ENCODE measurements at regions not wholly inside any gene's neighbourhood (a gene's known extent, or its start where the extent isn't known, plus 50 kb on each side); places are given as distances from the start of the nearest gene placed in this dataset.

GRCh38 chr3:28680050-28680449 is 331.4 kb upstream of the AZI2 start:
- intact Hi-C loops (cut with DNase I; ENCODE audit: low total_unique reads): no loop called here
- Histone ChIP-seq H3K4me3 (no peak overlapping the region), H3K9me3 (no peaks in the 10 kb centered on the region), H3K27me3 (no peaks in the 10 kb centered on the region), H3K4me1 (peaks cover 0 to 3% of the 10 kb centered on the region in 2 donors), H3K36me3 (no peaks in the 10 kb centered on the region), H3K27ac (no peak overlapping the region)
- TF ChIP-seq POLR2A (IDR thresholded peaks at IDR 0.05) (no peak), CTCF (IDR thresholded peaks at IDR 0.05 in 4 of 5, conservative IDR thresholded peaks at IDR 0.05 in 1 of 5) (no peak)
- ATAC-seq: no peak
- DNase-seq: no peak
- in situ Hi-C loops (cut with MboI; ENCODE audit: low sequenced_read_pairs in 4 of 4): no loop called here

- Histone ChIP-seq H3K27ac (no peak overlapping the region), H3K4me3 (no peak overlapping the region), H3K4me1 (peaks cover 0 to 3% of the 10 kb centered on the region in 2 donors), H3K36me3 (no peaks in the 10 kb centered on the region), H3K9me3 (no peaks in the 10 kb centered on the region), H3K27me3 (no peaks in the 10 kb centered on the region)
- no peak for ATAC-seq
- TF ChIP-seq CTCF (IDR thresholded peaks at IDR 0.05 in 4 of 5, conservative IDR thresholded peaks at IDR 0.05 in 1 of 5) (no peak), POLR2A (IDR thresholded peaks at IDR 0.05) (no peak)
- in situ Hi-C loops (cut with MboI; ENCODE audit: low sequenced_read_pairs in 4 of 4) (no loop called here), intact Hi-C loops (cut with DNase I; ENCODE audit: low total_unique reads) (no loop called here)
- DNase-seq: no peak
These were observed 333.5 kb upstream of the AZI2 start for GRCh38 chr3:28682121-28682520.

- ATAC-seq: no peak
- H3K9me3 ChIP-seq: no peaks in the 10 kb centered on the region
- TF ChIP-seq CTCF (IDR thresholded peaks at IDR 0.05 in 4 of 5, conservative IDR thresholded peaks at IDR 0.05 in 1 of 5) (no peak), POLR2A (IDR thresholded peaks at IDR 0.05) (no peak)
- DNase-seq: no peak
- no peak overlapping the region for H3K4me3 ChIP-seq
- no peaks in the 10 kb centered on the region for H3K36me3 ChIP-seq
- H3K27me3 ChIP-seq: no peaks in the 10 kb centered on the region
- in situ Hi-C loops (cut with MboI; ENCODE audit: low sequenced_read_pairs in 4 of 4) (no loop called here), intact Hi-C loops (cut with DNase I; ENCODE audit: low total_unique reads) (no loop called here)
- no peaks in the 10 kb centered on the region for H3K4me1 ChIP-seq
- no peak overlapping the region for H3K27ac ChIP-seq
These were observed 341.6 kb upstream of the AZI2 start for GRCh38 chr3:28690176-28690575.

- no peak for TF ChIP-seq CTCF (IDR thresholded peaks at IDR 0.05 in 4 of 5, conservative IDR thresholded peaks at IDR 0.05 in 1 of 5)
- no peak for TF ChIP-seq POLR2A (IDR thresholded peaks at IDR 0.05)
- in situ Hi-C loops (cut with MboI; ENCODE audit: low sequenced_read_pairs in 4 of 4) (no loop called here), intact Hi-C loops (cut with DNase I; ENCODE audit: low total_unique reads) (no loop called here)
- no peak overlapping the region for H3K27ac ChIP-seq
- peaks cover 0 to 2% of the 10 kb centered on the region in 2 donors for H3K4me1 ChIP-seq
- DNase-seq (no peak), ATAC-seq (no peak)
- no peaks in the 10 kb centered on the region for H3K9me3 ChIP-seq
- H3K27me3 ChIP-seq: no peaks in the 10 kb centered on the region
- no peaks in the 10 kb centered on the region for H3K36me3 ChIP-seq
- H3K4me3 ChIP-seq: no peak overlapping the region
These were observed 350.1 kb upstream of the AZI2 start for GRCh38 chr3:28698706-28699105.

GRCh38 chr3:28699283-28699682 is 350.7 kb upstream of the AZI2 start:
- no peaks in the 10 kb centered on the region for H3K9me3 ChIP-seq
- no peak for TF ChIP-seq CTCF (IDR thresholded peaks at IDR 0.05 in 4 of 5, conservative IDR thresholded peaks at IDR 0.05 in 1 of 5)
- TF ChIP-seq POLR2A (IDR thresholded peaks at IDR 0.05): no peak
- intact Hi-C loops (cut with DNase I; ENCODE audit: low total_unique reads): no loop called here
- H3K4me1 ChIP-seq: peaks cover 0 to 2% of the 10 kb centered on the region in 2 donors
- H3K27ac ChIP-seq: no peak overlapping the region
- no peaks in the 10 kb centered on the region for H3K36me3 ChIP-seq
- in situ Hi-C loops (cut with MboI; ENCODE audit: low sequenced_read_pairs in 4 of 4): no loop called here
- H3K4me3 ChIP-seq: no peak overlapping the region
- ATAC-seq: no peak
- no peak for DNase-seq
- H3K27me3 ChIP-seq: no peaks in the 10 kb centered on the region

Measured in gastrocnemius medialis (tissue), 4 donors.